Neural cell (in vitro differentiated cells): ENCODE measurements at regions not wholly inside any gene's neighbourhood (a gene's known extent, or its start where the extent isn't known, plus 50 kb on each side); places are given as distances from the start of the nearest gene placed in this dataset.

Source experiments
- H2AFZ ChIP-seq: fragments of 200-600, 300-800 bp; sonication (generic), shearing (Covaris generic); 2 replicates; pipeline ENCODE4 v1.6.0; 2014; ENCODE audit warnings: low read depth, mild to moderate bottlenecking, antibody characterized with exemption, low read length, moderate library complexity
- H3F3A ChIP-seq: fragments of 200-600 bp; shearing (Covaris generic); 2 replicates; pipeline ENCODE4 v1.6.1; 2016; ENCODE audit warnings: mild to moderate bottlenecking, moderate library complexity, mixed read lengths, antibody characterized with exemption, low read length; ENCODE audit not compliant: insufficient read depth, poor library complexity, severe bottlenecking
- H3K27ac ChIP-seq: fragments of 200-600, 300-800 bp; sonication (generic), shearing (Covaris generic); 2 replicates; pipeline ENCODE4 v1.5.1; 2014; ENCODE audit warnings: mild to moderate bottlenecking, low read length, moderate library complexity
- H3K27me3 ChIP-seq: fragments of 300-800, 200-600 bp; sonication (generic), shearing (Covaris generic); 2 replicates; pipeline ENCODE4 v1.6.0; 2014; ENCODE audit warnings: mild to moderate bottlenecking, low read depth, low read length, moderate library complexity; ENCODE audit not compliant: insufficient read depth
- H3K36me3 ChIP-seq: fragments of 300-800, 200-600 bp; sonication (generic), shearing (Covaris generic); 2 replicates; pipeline ENCODE4 v1.5.1; 2014; ENCODE audit warnings: mild to moderate bottlenecking, antibody characterized with exemption, low read length, moderate library complexity; ENCODE audit not compliant: insufficient read depth
- H3K4me2 ChIP-seq: fragments of 300-800, 200-600 bp; sonication (generic), shearing (Covaris generic); 2 replicates; pipeline ENCODE4 v1.6.0; 2014; ENCODE audit warnings: mild to moderate bottlenecking, low read length
- H3K4me3 ChIP-seq: fragments of 300-800, 200-600 bp; sonication (generic), shearing (Covaris generic); 2 replicates; pipeline ENCODE4 v1.5.1; 2014; ENCODE audit warnings: mild to moderate bottlenecking, low read length, moderate library complexity
- H3K79me2 ChIP-seq: fragments of 200-600 bp; shearing (Covaris generic); replicated peaks from 2 replicates; pipeline ENCODE4 v1.6.0; 2014; ENCODE audit warnings: mild to moderate bottlenecking, low read length, moderate library complexity; ENCODE audit not compliant: insufficient read depth
- H3K9ac ChIP-seq: fragments of 300-800, 200-600 bp; sonication (generic), shearing (Covaris generic); 2 replicates; pipeline ENCODE4 v1.6.1; 2016; ENCODE audit warnings: mild to moderate bottlenecking, low read length, mixed read lengths
- H3K9me2 ChIP-seq: fragments of 200-600 bp; shearing (Covaris generic); 2 replicates; pipeline ENCODE4 v1.6.1; 2016; ENCODE audit warnings: mild to moderate bottlenecking, low read length, mixed read lengths; ENCODE audit not compliant: insufficient read depth
- H3K9me3 ChIP-seq: fragments of 200-600, 300-800 bp; sonication (generic), shearing (Covaris generic); 2 replicates; pipeline ENCODE4 v1.6.1; 2016; ENCODE audit warnings: mild to moderate bottlenecking, mixed run types, low read length, moderate library complexity, mixed read lengths
- H4K20me1 ChIP-seq: fragments of 200-600 bp; shearing (Covaris generic); 2 replicates; pipeline ENCODE4 v1.6.1; 2016; ENCODE audit warnings: mild to moderate bottlenecking, mixed run types; ENCODE audit not compliant: insufficient read depth
- EP300 ChIP-seq: fragments of 450-650 bp; conservative IDR thresholded peaks from 2 replicates; pipeline ENCODE4 v1.6.1; 2014; ENCODE audit warnings: antibody characterized with exemption, mild to moderate bottlenecking, moderate library complexity; ENCODE audit not compliant: poor library complexity, severe bottlenecking
- EZH2 ChIP-seq: fragments of 200-600, 300-800 bp; shearing (Covaris generic), sonication (generic); IDR thresholded peaks from 2 replicates; pipeline ENCODE4 v1.6.1; 2014; ENCODE audit warnings: antibody characterized with exemption, low read length, borderline replicate concordance, mild to moderate bottlenecking; ENCODE audit not compliant: insufficient read depth, poor library complexity, severe bottlenecking
- MXI1 ChIP-seq: fragments of 450-650 bp; conservative IDR thresholded peaks from 2 replicates; pipeline ENCODE4 v1.6.1; 2014; ENCODE audit warnings: antibody characterized with exemption, mild to moderate bottlenecking; ENCODE audit not compliant: poor library complexity, severe bottlenecking
- POLR2AphosphoS5 ChIP-seq: IDR thresholded peaks from 2 replicates; pipeline ENCODE4 v1.6.1; 2012
- RAD21 ChIP-seq: fragments of 450-650 bp; conservative IDR thresholded peaks from 2 replicates; pipeline ENCODE4 v1.6.1; 2014; ENCODE audit warnings: antibody characterized with exemption, mild to moderate bottlenecking, moderate library complexity
- SMC3 ChIP-seq: fragments of 450-650 bp; conservative IDR thresholded peaks from 2 replicates; pipeline ENCODE4 v1.6.1; 2014; ENCODE audit warnings: antibody characterized with exemption, mild to moderate bottlenecking, moderate library complexity; ENCODE audit not compliant: poor library complexity
- TAF1 ChIP-seq: IDR thresholded peaks from 2 replicates; pipeline ENCODE4 v1.6.1; 2012; ENCODE audit warnings: low read depth
- TF ChIP-seq, protein P1 (sequence below): fragments of 450-650 bp; IDR thresholded peaks from 2 replicates; pipeline ENCODE4 v1.5.1; 2014; ENCODE audit warnings: antibody characterized with exemption, mild to moderate bottlenecking, moderate library complexity; ENCODE audit not compliant: poor library complexity, severe bottlenecking
- TF ChIP-seq, protein P2 (sequence below): IDR thresholded peaks from 2 replicates; pipeline ENCODE4 v1.6.1; 2012; ENCODE audit warnings: borderline replicate concordance

GRCh38 chr11:96620464-96621044 is 230.7 kb downstream of the JRKL start:
- Histone ChIP-seq H3K9me2 (no peaks in the 10 kb centered on the region), H3F3A (no peaks in the 10 kb centered on the region), H3K27ac (no peak overlapping the region), H3K4me3 (no peak overlapping the region), H3K79me2 (no peaks in the 10 kb centered on the region), H3K9ac (no peak overlapping the region), H3K4me2 (no peak overlapping the region), H3K36me3 (no peaks in the 10 kb centered on the region), H3K9me3 (no peaks in the 10 kb centered on the region), H4K20me1 (no peaks in the 10 kb centered on the region), H3K27me3 (no peaks in the 10 kb centered on the region), H2AFZ (no peak overlapping the region)
- no peak for TF ChIP-seq SMC3
- TF ChIP-seq RAD21 = no peak
- TF ChIP-seq, protein P1, sequence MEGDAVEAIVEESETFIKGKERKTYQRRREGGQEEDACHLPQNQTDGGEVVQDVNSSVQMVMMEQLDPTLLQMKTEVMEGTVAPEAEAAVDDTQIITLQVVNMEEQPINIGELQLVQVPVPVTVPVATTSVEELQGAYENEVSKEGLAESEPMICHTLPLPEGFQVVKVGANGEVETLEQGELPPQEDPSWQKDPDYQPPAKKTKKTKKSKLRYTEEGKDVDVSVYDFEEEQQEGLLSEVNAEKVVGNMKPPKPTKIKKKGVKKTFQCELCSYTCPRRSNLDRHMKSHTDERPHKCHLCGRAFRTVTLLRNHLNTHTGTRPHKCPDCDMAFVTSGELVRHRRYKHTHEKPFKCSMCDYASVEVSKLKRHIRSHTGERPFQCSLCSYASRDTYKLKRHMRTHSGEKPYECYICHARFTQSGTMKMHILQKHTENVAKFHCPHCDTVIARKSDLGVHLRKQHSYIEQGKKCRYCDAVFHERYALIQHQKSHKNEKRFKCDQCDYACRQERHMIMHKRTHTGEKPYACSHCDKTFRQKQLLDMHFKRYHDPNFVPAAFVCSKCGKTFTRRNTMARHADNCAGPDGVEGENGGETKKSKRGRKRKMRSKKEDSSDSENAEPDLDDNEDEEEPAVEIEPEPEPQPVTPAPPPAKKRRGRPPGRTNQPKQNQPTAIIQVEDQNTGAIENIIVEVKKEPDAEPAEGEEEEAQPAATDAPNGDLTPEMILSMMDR = no peak
- TF ChIP-seq POLR2AphosphoS5 = no peak
- TF ChIP-seq TAF1 = no peak
- no peak for TF ChIP-seq MXI1
- no peak for TF ChIP-seq EP300
- TF ChIP-seq, protein P2, sequence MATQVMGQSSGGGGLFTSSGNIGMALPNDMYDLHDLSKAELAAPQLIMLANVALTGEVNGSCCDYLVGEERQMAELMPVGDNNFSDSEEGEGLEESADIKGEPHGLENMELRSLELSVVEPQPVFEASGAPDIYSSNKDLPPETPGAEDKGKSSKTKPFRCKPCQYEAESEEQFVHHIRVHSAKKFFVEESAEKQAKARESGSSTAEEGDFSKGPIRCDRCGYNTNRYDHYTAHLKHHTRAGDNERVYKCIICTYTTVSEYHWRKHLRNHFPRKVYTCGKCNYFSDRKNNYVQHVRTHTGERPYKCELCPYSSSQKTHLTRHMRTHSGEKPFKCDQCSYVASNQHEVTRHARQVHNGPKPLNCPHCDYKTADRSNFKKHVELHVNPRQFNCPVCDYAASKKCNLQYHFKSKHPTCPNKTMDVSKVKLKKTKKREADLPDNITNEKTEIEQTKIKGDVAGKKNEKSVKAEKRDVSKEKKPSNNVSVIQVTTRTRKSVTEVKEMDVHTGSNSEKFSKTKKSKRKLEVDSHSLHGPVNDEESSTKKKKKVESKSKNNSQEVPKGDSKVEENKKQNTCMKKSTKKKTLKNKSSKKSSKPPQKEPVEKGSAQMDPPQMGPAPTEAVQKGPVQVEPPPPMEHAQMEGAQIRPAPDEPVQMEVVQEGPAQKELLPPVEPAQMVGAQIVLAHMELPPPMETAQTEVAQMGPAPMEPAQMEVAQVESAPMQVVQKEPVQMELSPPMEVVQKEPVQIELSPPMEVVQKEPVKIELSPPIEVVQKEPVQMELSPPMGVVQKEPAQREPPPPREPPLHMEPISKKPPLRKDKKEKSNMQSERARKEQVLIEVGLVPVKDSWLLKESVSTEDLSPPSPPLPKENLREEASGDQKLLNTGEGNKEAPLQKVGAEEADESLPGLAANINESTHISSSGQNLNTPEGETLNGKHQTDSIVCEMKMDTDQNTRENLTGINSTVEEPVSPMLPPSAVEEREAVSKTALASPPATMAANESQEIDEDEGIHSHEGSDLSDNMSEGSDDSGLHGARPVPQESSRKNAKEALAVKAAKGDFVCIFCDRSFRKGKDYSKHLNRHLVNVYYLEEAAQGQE = no peak
- TF ChIP-seq EZH2 = no peak

GRCh38 chr11:96621161-96621560 is 231.3 kb downstream of the JRKL start:
- Histone ChIP-seq H4K20me1 (no peaks in the 10 kb centered on the region), H3K79me2 (no peaks in the 10 kb centered on the region), H3K9me2 (no peaks in the 10 kb centered on the region), H3K27me3 (no peaks in the 10 kb centered on the region), H3K9ac (no peak overlapping the region), H2AFZ (no peak overlapping the region), H3K4me3 (no peak overlapping the region), H3K9me3 (no peaks in the 10 kb centered on the region), H3K4me2 (no peak overlapping the region), H3K27ac (no peak overlapping the region), H3F3A (no peaks in the 10 kb centered on the region), H3K36me3 (no peaks in the 10 kb centered on the region)
- TF ChIP-seq TAF1 (no peak), EZH2 (no peak), MXI1 (no peak), SMC3 (no peak), POLR2AphosphoS5 (no peak), RAD21 (no peak), EP300 (no peak)
- TF ChIP-seq, protein P1 = no peak
- TF ChIP-seq, protein P2 = no peak
